GM23338 (cell line): ENCODE measurements at regions not wholly inside any gene's neighbourhood (a gene's known extent, or its start where the extent isn't known, plus 50 kb on each side); places are given as distances from the start of the nearest gene placed in this dataset.

Source experiments
- ATAC-seq: fragments of 200-7000 bp; cut with Tn5 transposase; 3 replicates; pipeline ENCODE4 v1.9.1; 2020
- DNase-seq: peaks from one replicate; pipeline ENCODE4 v3.0.0-alpha.2; 2015; ENCODE audit warnings: low spot score
- H2AFZ ChIP-seq: fragments of 200-600 bp; sonication (generic); 2 replicates; pipeline ENCODE4 v1.8.0; 2016; ENCODE audit warnings: antibody characterized with exemption, mild to moderate bottlenecking, moderate library complexity
- H3F3A ChIP-seq: fragments of 200-600 bp; sonication (generic); replicated peaks from 2 replicates; pipeline ENCODE4 v1.8.0; 2017; ENCODE audit warnings: antibody characterized with exemption, mixed run types, low read depth
- H3K27ac ChIP-seq: fragments of 200-600 bp; sonication (generic); 2 replicates; pipeline ENCODE4 v1.6.1; 2016; ENCODE audit warnings: low read depth
- H3K27me3 ChIP-seq: fragments of 200-600 bp; sonication (generic); 2 replicates; pipeline ENCODE4 v1.8.0; 2016; ENCODE audit warnings: mild to moderate bottlenecking, mixed run types, moderate library complexity; ENCODE audit not compliant: insufficient read depth
- H3K36me3 ChIP-seq: fragments of 200-600 bp; sonication (generic); 2 replicates; pipeline ENCODE4 v1.8.0; 2016; ENCODE audit warnings: mild to moderate bottlenecking; ENCODE audit not compliant: insufficient read depth
- H3K4me1 ChIP-seq: fragments of 200-600 bp; sonication (generic); 2 replicates; pipeline ENCODE4 v1.8.0; 2016; ENCODE audit warnings: mild to moderate bottlenecking, moderate library complexity; ENCODE audit not compliant: insufficient read depth
- H3K4me2 ChIP-seq: fragments of 200-600 bp; sonication (generic); 2 replicates; pipeline ENCODE4 v1.7.1; 2017; ENCODE audit warnings: mixed run types
- H3K4me3 ChIP-seq: fragments of 200-600 bp; sonication (generic); 2 replicates; pipeline ENCODE4 v1.6.1; 2016; ENCODE audit warnings: mixed run types
- H3K79me2 ChIP-seq: fragments of 200-600 bp; sonication (generic); replicated peaks from 2 replicates; pipeline ENCODE4 v1.8.0; 2017; ENCODE audit warnings: mild to moderate bottlenecking; ENCODE audit not compliant: insufficient read depth
- H3K9me2 ChIP-seq: fragments of 200-600 bp; sonication (generic); 2 replicates; pipeline ENCODE4 v1.8.0; 2017; ENCODE audit not compliant: insufficient read depth
- H4K20me1 ChIP-seq: fragments of 200-600 bp; sonication (generic); replicated peaks from 2 replicates; pipeline ENCODE4 v1.8.0; 2017; ENCODE audit warnings: mild to moderate bottlenecking; ENCODE audit not compliant: insufficient read depth
- H3K27ac Mint-ChIP-seq: 2 replicates; pipeline ENCODE4 v1.8.0; 2020; ENCODE audit warnings: inconsistent platforms, mild to moderate bottlenecking, moderate library complexity, mixed read lengths
- H3K27me3 Mint-ChIP-seq: 3 replicates; pipeline ENCODE4 v1.8.0; 2022; ENCODE audit warnings: low read depth, mild to moderate bottlenecking, moderate library complexity, mixed read lengths, inconsistent platforms; ENCODE audit not compliant: insufficient read depth, poor library complexity
- H3K36me3 Mint-ChIP-seq: 3 replicates; pipeline ENCODE4 v1.8.0; 2021; ENCODE audit warnings: low read depth, mild to moderate bottlenecking, inconsistent platforms, moderate library complexity, mixed read lengths
- H3K4me1 Mint-ChIP-seq: 3 replicates; pipeline ENCODE4 v1.8.0; 2020; ENCODE audit warnings: mild to moderate bottlenecking, inconsistent platforms, mixed read lengths
- H3K4me3 Mint-ChIP-seq: 3 replicates; pipeline ENCODE4 v1.8.0; 2021; ENCODE audit warnings: moderate library complexity, mild to moderate bottlenecking, inconsistent platforms, mixed read lengths
- H3K9me3 Mint-ChIP-seq: 3 replicates; pipeline ENCODE4 v1.8.0; 2020; ENCODE audit warnings: moderate library complexity, mild to moderate bottlenecking, inconsistent platforms, mixed read lengths
- CREB1 ChIP-seq: fragments of 250-450 bp; sonication (Bioruptor Pico); IDR thresholded peaks from 2 replicates; pipeline ENCODE4 v1.5.0; 2020; ENCODE audit warnings: low read depth, mild to moderate bottlenecking, moderate library complexity
- EZH2 ChIP-seq: fragments of 200-600 bp; sonication (generic); IDR thresholded peaks from one replicate; pipeline ENCODE4 v1.8.0; 2017; ENCODE audit warnings: antibody characterized with exemption, mild to moderate bottlenecking, low read depth; ENCODE audit not compliant: unreplicated experiment
- EZH2phosphoT487 ChIP-seq: fragments of 200-600 bp; sonication (generic); IDR thresholded peaks from one replicate; pipeline ENCODE4 v1.8.1; 2018; ENCODE audit warnings: antibody characterized with exemption; ENCODE audit not compliant: unreplicated experiment
- TF ChIP-seq, protein P1 (sequence below): fragments of 250-450 bp; sonication (Bioruptor Pico); IDR thresholded peaks from 2 replicates; pipeline ENCODE4 v1.5.0; 2020; ENCODE audit warnings: mild to moderate bottlenecking, moderate library complexity
- TF ChIP-seq, protein P2 (sequence below), 2 experiments: fragments of 200-600 bp in 1 of 2; sonication (generic) in 1 of 2; conservative IDR thresholded peaks; 2 replicates each; pipeline versions ENCODE4 v1.5.1 to v1.6.1; 2016 to 2017; ENCODE audit warnings: antibody characterized with exemption in 2 of 2, low read depth in 2 of 2, mild to moderate bottlenecking in 2 of 2, moderate library complexity in 1 of 2
- TF ChIP-seq, protein P3 (sequence below): IDR thresholded peaks from one replicate; pipeline ENCODE4 v1.6.1; 2018; ENCODE audit warnings: antibody characterized with exemption; ENCODE audit not compliant: unreplicated experiment

DNA sequence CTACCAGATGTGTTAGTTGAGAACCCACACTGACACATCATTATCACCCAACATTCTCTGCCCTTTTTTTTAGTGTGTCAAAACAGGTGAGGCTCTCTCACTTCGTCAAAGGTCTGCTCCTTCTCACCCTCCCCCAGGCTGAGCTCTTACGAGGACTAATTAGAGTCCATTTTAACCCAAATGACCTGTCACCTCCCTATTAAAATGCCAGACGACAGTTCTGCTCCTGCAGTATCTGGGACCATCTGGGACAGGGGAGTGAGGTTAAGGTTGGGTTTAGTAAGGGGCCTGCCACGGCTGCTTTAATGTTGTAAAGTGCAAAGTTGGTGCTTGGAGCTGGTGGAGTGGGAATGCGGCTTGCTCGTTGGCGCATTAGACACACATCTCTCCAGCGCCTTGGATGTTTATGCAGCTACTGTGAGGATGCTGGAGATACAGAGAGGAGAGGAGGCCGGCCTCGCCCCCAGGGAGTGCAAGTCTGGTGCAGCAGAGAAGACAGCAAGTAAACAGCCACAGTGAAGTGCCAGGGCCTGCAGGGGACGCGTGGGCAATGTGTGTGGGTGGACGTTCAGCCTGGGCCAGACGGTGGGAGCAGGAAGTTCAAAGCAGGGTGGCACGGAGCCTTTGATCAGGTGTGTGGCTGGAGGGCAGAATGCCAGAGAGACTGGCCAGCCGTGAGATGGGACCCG, 96.2 kb downstream of the C9orf50 start (continued):
- TF ChIP-seq, protein P1, sequence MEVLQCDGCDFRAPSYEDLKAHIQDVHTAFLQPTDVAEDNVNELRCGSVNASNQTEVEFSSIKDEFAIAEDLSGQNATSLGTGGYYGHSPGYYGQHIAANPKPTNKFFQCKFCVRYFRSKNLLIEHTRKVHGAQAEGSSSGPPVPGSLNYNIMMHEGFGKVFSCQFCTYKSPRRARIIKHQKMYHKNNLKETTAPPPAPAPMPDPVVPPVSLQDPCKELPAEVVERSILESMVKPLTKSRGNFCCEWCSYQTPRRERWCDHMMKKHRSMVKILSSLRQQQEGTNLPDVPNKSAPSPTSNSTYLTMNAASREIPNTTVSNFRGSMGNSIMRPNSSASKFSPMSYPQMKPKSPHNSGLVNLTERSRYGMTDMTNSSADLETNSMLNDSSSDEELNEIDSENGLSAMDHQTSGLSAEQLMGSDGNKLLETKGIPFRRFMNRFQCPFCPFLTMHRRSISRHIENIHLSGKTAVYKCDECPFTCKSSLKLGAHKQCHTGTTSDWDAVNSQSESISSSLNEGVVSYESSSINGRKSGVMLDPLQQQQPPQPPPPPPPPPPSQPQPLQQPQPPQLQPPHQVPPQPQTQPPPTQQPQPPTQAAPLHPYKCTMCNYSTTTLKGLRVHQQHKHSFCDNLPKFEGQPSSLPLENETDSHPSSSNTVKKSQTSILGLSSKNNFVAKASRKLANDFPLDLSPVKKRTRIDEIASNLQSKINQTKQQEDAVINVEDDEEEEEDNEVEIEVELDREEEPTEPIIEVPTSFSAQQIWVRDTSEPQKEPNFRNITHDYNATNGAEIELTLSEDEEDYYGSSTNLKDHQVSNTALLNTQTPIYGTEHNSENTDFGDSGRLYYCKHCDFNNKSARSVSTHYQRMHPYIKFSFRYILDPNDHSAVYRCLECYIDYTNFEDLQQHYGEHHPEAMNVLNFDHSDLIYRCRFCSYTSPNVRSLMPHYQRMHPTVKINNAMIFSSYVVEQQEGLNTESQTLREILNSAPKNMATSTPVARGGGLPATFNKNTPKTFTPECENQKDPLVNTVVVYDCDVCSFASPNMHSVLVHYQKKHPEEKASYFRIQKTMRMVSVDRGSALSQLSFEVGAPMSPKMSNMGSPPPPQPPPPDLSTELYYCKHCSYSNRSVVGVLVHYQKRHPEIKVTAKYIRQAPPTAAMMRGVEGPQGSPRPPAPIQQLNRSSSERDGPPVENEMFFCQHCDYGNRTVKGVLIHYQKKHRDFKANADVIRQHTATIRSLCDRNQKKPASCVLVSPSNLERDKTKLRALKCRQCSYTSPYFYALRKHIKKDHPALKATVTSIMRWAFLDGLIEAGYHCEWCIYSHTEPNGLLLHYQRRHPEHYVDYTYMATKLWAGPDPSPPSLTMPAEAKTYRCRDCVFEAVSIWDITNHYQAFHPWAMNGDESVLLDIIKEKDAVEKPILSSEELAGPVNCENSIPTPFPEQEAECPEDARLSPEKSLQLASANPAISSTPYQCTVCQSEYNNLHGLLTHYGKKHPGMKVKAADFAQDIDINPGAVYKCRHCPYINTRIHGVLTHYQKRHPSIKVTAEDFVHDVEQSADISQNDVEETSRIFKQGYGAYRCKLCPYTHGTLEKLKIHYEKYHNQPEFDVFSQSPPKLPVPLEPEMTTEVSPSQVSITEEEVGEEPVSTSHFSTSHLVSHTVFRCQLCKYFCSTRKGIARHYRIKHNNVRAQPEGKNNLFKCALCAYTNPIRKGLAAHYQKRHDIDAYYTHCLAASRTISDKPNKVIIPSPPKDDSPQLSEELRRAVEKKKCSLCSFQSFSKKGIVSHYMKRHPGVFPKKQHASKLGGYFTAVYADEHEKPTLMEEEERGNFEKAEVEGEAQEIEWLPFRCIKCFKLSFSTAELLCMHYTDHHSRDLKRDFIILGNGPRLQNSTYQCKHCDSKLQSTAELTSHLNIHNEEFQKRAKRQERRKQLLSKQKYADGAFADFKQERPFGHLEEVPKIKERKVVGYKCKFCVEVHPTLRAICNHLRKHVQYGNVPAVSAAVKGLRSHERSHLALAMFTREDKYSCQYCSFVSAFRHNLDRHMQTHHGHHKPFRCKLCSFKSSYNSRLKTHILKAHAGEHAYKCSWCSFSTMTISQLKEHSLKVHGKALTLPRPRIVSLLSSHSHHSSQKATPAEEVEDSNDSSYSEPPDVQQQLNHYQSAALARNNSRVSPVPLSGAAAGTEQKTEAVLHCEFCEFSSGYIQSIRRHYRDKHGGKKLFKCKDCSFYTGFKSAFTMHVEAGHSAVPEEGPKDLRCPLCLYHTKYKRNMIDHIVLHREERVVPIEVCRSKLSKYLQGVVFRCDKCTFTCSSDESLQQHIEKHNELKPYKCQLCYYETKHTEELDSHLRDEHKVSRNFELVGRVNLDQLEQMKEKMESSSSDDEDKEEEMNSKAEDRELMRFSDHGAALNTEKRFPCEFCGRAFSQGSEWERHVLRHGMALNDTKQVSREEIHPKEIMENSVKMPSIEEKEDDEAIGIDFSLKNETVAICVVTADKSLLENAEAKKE (CRISPR knock-in tag): no peak
- TF ChIP-seq, protein P2, sequence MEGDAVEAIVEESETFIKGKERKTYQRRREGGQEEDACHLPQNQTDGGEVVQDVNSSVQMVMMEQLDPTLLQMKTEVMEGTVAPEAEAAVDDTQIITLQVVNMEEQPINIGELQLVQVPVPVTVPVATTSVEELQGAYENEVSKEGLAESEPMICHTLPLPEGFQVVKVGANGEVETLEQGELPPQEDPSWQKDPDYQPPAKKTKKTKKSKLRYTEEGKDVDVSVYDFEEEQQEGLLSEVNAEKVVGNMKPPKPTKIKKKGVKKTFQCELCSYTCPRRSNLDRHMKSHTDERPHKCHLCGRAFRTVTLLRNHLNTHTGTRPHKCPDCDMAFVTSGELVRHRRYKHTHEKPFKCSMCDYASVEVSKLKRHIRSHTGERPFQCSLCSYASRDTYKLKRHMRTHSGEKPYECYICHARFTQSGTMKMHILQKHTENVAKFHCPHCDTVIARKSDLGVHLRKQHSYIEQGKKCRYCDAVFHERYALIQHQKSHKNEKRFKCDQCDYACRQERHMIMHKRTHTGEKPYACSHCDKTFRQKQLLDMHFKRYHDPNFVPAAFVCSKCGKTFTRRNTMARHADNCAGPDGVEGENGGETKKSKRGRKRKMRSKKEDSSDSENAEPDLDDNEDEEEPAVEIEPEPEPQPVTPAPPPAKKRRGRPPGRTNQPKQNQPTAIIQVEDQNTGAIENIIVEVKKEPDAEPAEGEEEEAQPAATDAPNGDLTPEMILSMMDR (conservative IDR thresholded peaks at IDR 0.05; ENCODE audit: low read depth in 2 of 2): no peak

DNA sequence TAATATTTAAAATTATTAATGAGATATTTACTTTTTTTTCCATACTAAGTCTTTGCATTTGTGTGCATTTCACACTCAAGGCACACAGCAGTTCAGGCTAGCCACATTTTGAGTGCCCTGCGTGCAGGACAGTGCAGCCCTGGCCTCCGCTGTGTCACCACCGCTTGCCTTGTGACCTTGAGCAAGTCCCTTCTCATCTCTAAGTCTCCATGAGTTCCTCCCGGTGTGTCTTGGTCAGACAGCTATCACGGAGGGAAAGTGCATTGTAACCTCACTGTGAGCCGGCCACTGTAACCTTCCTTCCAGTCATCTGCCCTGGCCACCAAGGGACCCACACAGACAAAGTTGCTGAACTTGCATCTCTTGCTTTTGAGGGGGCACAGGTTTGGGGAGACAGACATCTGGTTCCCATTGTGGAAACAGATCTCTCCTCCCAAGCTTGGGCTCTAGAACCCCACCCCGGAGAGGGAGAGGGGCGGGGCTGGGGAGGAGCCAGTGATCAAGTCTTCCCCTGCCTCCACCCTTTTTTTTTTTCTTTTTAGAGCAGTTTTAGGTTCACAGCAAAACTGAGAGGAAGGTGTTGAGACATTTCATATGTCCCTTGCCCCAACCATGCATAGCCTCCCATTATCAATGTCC, 96.8 kb downstream of the C9orf50 start:
- Mint-ChIP-seq H3K36me3 (peaks cover 3% of the 10 kb centered on the region; the same call in 2 of the 3 replicates), H3K27ac (no peak overlapping the region), H3K27me3 (peaks cover 18% of the 10 kb centered on the region), H3K4me3 (no peak overlapping the region; the same call in 2 of the 3 replicates), H3K4me1 (peaks cover 23% of the 10 kb centered on the region), H3K9me3 (peaks cover 17% of the 10 kb centered on the region)
- Histone ChIP-seq H3K79me2 (no peaks in the 10 kb centered on the region), H3K36me3 (no peaks in the 10 kb centered on the region), H2AFZ (peak overlapping the region; percentile 59; the same call in 1 of the 2 replicates), H3K9me2 (no peaks in the 10 kb centered on the region), H3K27ac (no peak overlapping the region), H3K4me3 (no peak overlapping the region), H3F3A (no peaks in the 10 kb centered on the region), H3K4me2 (no peak overlapping the region), H4K20me1 (no peaks in the 10 kb centered on the region), H3K27me3 (no peaks in the 10 kb centered on the region), H3K4me1 (no peaks in the 10 kb centered on the region; the same call in 1 of the 2 replicates)
- DNase-seq: no peak
- ATAC-seq: peak; percentile 50
- no peak for TF ChIP-seq EZH2
- TF ChIP-seq, protein P3, sequence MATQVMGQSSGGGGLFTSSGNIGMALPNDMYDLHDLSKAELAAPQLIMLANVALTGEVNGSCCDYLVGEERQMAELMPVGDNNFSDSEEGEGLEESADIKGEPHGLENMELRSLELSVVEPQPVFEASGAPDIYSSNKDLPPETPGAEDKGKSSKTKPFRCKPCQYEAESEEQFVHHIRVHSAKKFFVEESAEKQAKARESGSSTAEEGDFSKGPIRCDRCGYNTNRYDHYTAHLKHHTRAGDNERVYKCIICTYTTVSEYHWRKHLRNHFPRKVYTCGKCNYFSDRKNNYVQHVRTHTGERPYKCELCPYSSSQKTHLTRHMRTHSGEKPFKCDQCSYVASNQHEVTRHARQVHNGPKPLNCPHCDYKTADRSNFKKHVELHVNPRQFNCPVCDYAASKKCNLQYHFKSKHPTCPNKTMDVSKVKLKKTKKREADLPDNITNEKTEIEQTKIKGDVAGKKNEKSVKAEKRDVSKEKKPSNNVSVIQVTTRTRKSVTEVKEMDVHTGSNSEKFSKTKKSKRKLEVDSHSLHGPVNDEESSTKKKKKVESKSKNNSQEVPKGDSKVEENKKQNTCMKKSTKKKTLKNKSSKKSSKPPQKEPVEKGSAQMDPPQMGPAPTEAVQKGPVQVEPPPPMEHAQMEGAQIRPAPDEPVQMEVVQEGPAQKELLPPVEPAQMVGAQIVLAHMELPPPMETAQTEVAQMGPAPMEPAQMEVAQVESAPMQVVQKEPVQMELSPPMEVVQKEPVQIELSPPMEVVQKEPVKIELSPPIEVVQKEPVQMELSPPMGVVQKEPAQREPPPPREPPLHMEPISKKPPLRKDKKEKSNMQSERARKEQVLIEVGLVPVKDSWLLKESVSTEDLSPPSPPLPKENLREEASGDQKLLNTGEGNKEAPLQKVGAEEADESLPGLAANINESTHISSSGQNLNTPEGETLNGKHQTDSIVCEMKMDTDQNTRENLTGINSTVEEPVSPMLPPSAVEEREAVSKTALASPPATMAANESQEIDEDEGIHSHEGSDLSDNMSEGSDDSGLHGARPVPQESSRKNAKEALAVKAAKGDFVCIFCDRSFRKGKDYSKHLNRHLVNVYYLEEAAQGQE: no peak
- TF ChIP-seq EZH2phosphoT487: no peak
- TF ChIP-seq CREB1: no peak
